Neuronal stem cell (in vitro differentiated cells): ENCODE measurements at regions not wholly inside any gene's neighbourhood (a gene's known extent, or its start where the extent isn't known, plus 50 kb on each side); places are given as distances from the start of the nearest gene placed in this dataset.

ENCODE experiments used
- DNase-seq: peaks from one replicate; pipeline ENCODE4 v3.0.0-alpha.2; 2013; ENCODE audit warnings: low spot score
- H2AFZ ChIP-seq: one replicate; pipeline ENCODE4 v1.6.1; 2013; ENCODE audit warnings: mild to moderate bottlenecking, low read length, inconsistent platforms
- H2AK5ac ChIP-seq: 2 replicates; pipeline ENCODE4 v1.6.1; 2013; ENCODE audit warnings: low read depth, mild to moderate bottlenecking, inconsistent platforms, low read length, moderate library complexity, mixed read lengths
- H2BK120ac ChIP-seq: 2 replicates; pipeline ENCODE4 v1.6.1; 2013; ENCODE audit warnings: low read depth, mild to moderate bottlenecking, inconsistent platforms, low read length, moderate library complexity, mixed read lengths
- H2BK12ac ChIP-seq: one replicate; pipeline ENCODE4 v1.6.1; 2013; ENCODE audit warnings: low read length, inconsistent platforms
- H2BK15ac ChIP-seq: 2 replicates; pipeline ENCODE4 v1.6.1; 2013; ENCODE audit warnings: mild to moderate bottlenecking, low read length, inconsistent platforms, mixed read lengths
- H2BK5ac ChIP-seq: one replicate; pipeline ENCODE4 v1.6.1; 2013; ENCODE audit warnings: inconsistent platforms, mild to moderate bottlenecking, low read length, moderate library complexity
- H3K14ac ChIP-seq: one replicate; pipeline ENCODE4 v1.6.1; 2013; ENCODE audit warnings: low read length, inconsistent platforms
- H3K18ac ChIP-seq: 2 replicates; pipeline ENCODE4 v1.6.1; 2013; ENCODE audit warnings: low read length, inconsistent platforms
- H3K23ac ChIP-seq: 2 replicates; pipeline ENCODE4 v1.6.1; 2013; ENCODE audit warnings: low read depth, mild to moderate bottlenecking, mixed read lengths, low read length, inconsistent platforms; ENCODE audit not compliant: poor library complexity
- H3K27ac ChIP-seq: replicated peaks from 3 replicates; pipeline ENCODE4 v1.5.1; 2013; ENCODE audit warnings: low read length, inconsistent platforms
- H3K27me3 ChIP-seq, 3 experiments: 2 replicates each; pipeline ENCODE4 v1.6.1; 2013; ENCODE audit warnings: low read length in 3 of 3, mild to moderate bottlenecking in 2 of 3, inconsistent platforms in 1 of 3, low read depth in 1 of 3, mixed read lengths in 1 of 3, moderate library complexity in 1 of 3; ENCODE audit not compliant: control insufficient read depth in 3 of 3, insufficient read depth in 3 of 3
- H3K36me3 ChIP-seq, 2 donors: replicated peaks in 1 of 2; 2 replicates each; pipeline ENCODE4 v1.6.1; 2013; ENCODE audit warnings: low read length in 2 of 2; ENCODE audit not compliant: control insufficient read depth in 2 of 2, insufficient read depth in 2 of 2
- H3K4ac ChIP-seq: 2 replicates; pipeline ENCODE4 v1.6.1; 2013; ENCODE audit warnings: inconsistent platforms, mild to moderate bottlenecking, low read length, moderate library complexity
- H3K4me1 ChIP-seq, 2 donors: 1 replicate in 1 of 2; 2 replicates in 1 of 2; pipeline ENCODE4 v1.6.1; 2013; ENCODE audit warnings: low read length in 2 of 2, low read depth in 1 of 2; ENCODE audit not compliant: control insufficient read depth in 2 of 2, insufficient read depth in 1 of 2
- H3K4me2 ChIP-seq: one replicate; pipeline ENCODE4 v1.6.1; 2013; ENCODE audit warnings: mild to moderate bottlenecking, low read length, inconsistent platforms; ENCODE audit not compliant: insufficient read depth, poor library complexity, severe bottlenecking
- H3K4me3 ChIP-seq, 2 donors: 2 replicates each; pipeline ENCODE4 v1.5.1; 2013; ENCODE audit warnings: low read length in 2 of 2, mild to moderate bottlenecking in 2 of 2, inconsistent platforms in 1 of 2, moderate library complexity in 1 of 2
- H3K79me1 ChIP-seq: one replicate; pipeline ENCODE4 v1.6.1; 2013; ENCODE audit warnings: low read depth, mild to moderate bottlenecking, inconsistent platforms, low read length, moderate library complexity
- H3K9ac ChIP-seq: one replicate; pipeline ENCODE4 v1.6.1; 2013; ENCODE audit warnings: mild to moderate bottlenecking, low read depth, low read length, inconsistent platforms; ENCODE audit not compliant: poor library complexity
- H3K9me3 ChIP-seq, 2 donors: replicated peaks in 1 of 2; 2 replicates each; pipeline versions ENCODE3 to v1.6.1; 2013; ENCODE audit warnings: low read length in 2 of 2, mild to moderate bottlenecking in 2 of 2, inconsistent platforms in 1 of 2, low read depth in 1 of 2, mixed read lengths in 1 of 2, moderate library complexity in 1 of 2; ENCODE audit not compliant: control insufficient read depth in 2 of 2, insufficient read depth in 1 of 2
- H4K8ac ChIP-seq: one replicate; pipeline ENCODE4 v1.6.1; 2013; ENCODE audit warnings: low read depth, mild to moderate bottlenecking, inconsistent platforms, low read length, moderate library complexity
- H4K91ac ChIP-seq: one replicate; pipeline ENCODE4 v1.6.1; 2013; ENCODE audit warnings: low read length, low read depth, mild to moderate bottlenecking, inconsistent platforms; ENCODE audit not compliant: poor library complexity
- WGBS, 2 donors: extraction: QIAGEN DNeasy Blood & Tissue Kit; methylation state at CpG; one replicate each; pipeline ENCODE4 v1.1.7; 2013; ENCODE audit warnings: missing lambda C conversion rate in 2 of 2, mixed read lengths in 1 of 2; ENCODE audit not compliant: insufficient read length in 2 of 2, insufficient replicate concordance in 1 of 2; ENCODE audit errors: extremely low coverage in 2 of 2; 5-methylcytosine and 5-hydroxymethylcytosine counted together

- DNase-seq: no peak
- Histone ChIP-seq H3K27me3 (no peaks in the 10 kb centered on the region), H4K91ac (no peak overlapping the region), H3K4me1 (no peaks in the 10 kb centered on the region), H2AFZ (no peak overlapping the region), H2BK120ac (no peak overlapping the region), H3K79me1 (no peaks in the 10 kb centered on the region), H2BK5ac (no peak overlapping the region), H3K4me2 (no peak overlapping the region), H3K4ac (no peak overlapping the region), H3K14ac (no peak overlapping the region), H3K9me3 (no peaks in the 10 kb centered on the region), H3K36me3 (no peaks in the 10 kb centered on the region), H3K4me3 (no peak overlapping the region), H3K18ac (no peak overlapping the region), H2BK12ac (no peak overlapping the region), H3K9ac (no peak overlapping the region), H2BK15ac (no peak overlapping the region), H2AK5ac (no peak overlapping the region), H4K8ac (no peak overlapping the region), H3K27ac (no peak overlapping the region), H3K23ac (no peak overlapping the region)
- WGBS, 2 donors: no CpG with 5 or more reads among the region's 6 CpGs
Observed at GRCh38 chr12:47302111-47302671, 222.4 kb upstream of the AMIGO2 start.

DNA sequence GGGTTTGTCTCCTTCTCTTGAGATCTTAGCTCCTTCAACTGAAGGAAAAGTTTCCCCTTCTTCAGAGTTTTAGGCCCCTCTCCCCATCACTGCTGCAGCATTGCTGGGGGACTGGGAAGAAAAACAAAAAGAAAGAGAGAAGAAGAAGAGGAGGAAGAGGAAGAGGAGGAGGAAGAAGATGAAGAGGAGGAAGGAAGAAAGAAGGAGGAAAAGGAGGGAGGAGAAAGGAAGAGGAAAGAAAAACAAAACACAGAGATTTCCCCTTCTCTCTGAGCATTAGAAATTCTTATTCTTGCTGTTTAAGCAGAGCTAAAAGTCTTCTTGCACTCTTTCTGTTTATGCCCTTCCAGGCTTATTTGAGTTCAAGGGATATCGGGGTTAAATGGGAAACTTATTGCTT lies 219.8 kb upstream of the AMIGO2 start:
- Histone ChIP-seq H2AK5ac (no peak overlapping the region), H3K4me1 (no peaks in the 10 kb centered on the region), H3K4me3 (no peak overlapping the region), H2BK120ac (no peak overlapping the region), H3K4ac (no peak overlapping the region), H2AFZ (no peak overlapping the region), H3K23ac (no peak overlapping the region), H2BK15ac (no peak overlapping the region), H3K4me2 (no peak overlapping the region), H3K27me3 (no peaks in the 10 kb centered on the region), H4K8ac (no peak overlapping the region), H3K79me1 (no peaks in the 10 kb centered on the region), H3K9ac (no peak overlapping the region), H3K36me3 (no peaks in the 10 kb centered on the region), H3K18ac (no peak overlapping the region), H3K9me3 (no peaks in the 10 kb centered on the region), H2BK5ac (no peak overlapping the region), H4K91ac (no peak overlapping the region), H2BK12ac (no peak overlapping the region), H3K14ac (no peak overlapping the region), H3K27ac (no peak overlapping the region)
- no peak for DNase-seq
- WGBS, 2 donors: no CpG with 5 or more reads among the region's 1 CpG

- Histone ChIP-seq H3K79me1 (no peaks in the 10 kb centered on the region), H3K4ac (no peak overlapping the region), H3K9me3 (no peaks in the 10 kb centered on the region), H3K14ac (no peak overlapping the region), H3K4me2 (no peak overlapping the region), H2BK120ac (no peak overlapping the region), H4K8ac (no peak overlapping the region), H2BK5ac (no peak overlapping the region), H2BK12ac (no peak overlapping the region), H2AK5ac (no peak overlapping the region), H4K91ac (no peak overlapping the region), H3K4me3 (no peak overlapping the region), H3K27me3 (no peaks in the 10 kb centered on the region), H3K23ac (no peak overlapping the region), H3K9ac (no peak overlapping the region), H3K27ac (no peak overlapping the region), H3K4me1 (no peaks in the 10 kb centered on the region), H3K18ac (no peak overlapping the region), H2BK15ac (no peak overlapping the region), H2AFZ (no peak overlapping the region), H3K36me3 (no peaks in the 10 kb centered on the region)
- no peak for DNase-seq
Observed at GRCh38 chr12:47297993-47298392, 218.2 kb upstream of the AMIGO2 start.

- Histone ChIP-seq H3K27me3 (no peaks in the 10 kb centered on the region), H2AK5ac (no peak overlapping the region), H3K36me3 (no peaks in the 10 kb centered on the region), H2BK12ac (no peak overlapping the region), H2BK5ac (no peak overlapping the region), H3K18ac (no peak overlapping the region), H3K4ac (no peak overlapping the region), H4K91ac (no peak overlapping the region), H3K9me3 (no peaks in the 10 kb centered on the region), H3K4me1 (no peaks in the 10 kb centered on the region), H3K79me1 (no peaks in the 10 kb centered on the region), H3K9ac (no peak overlapping the region), H2BK120ac (no peak overlapping the region), H2BK15ac (no peak overlapping the region), H3K27ac (no peak overlapping the region), H3K14ac (no peak overlapping the region), H2AFZ (no peak overlapping the region), H3K4me3 (no peak overlapping the region), H4K8ac (no peak overlapping the region), H3K4me2 (no peak overlapping the region), H3K23ac (no peak overlapping the region)
- DNase-seq: no peak
Observed at GRCh38 chr12:47296828-47297227, 217.1 kb upstream of the AMIGO2 start.
